HG03342 (cell line): ENCODE measurements at regions not wholly inside any gene's neighbourhood (a gene's known extent, or its start where the extent isn't known, plus 50 kb on each side); places are given as distances from the start of the nearest gene placed in this dataset.

ENCODE experiments used
- ATAC-seq: cut with Tn5 transposase; IDR thresholded peaks from one replicate; pipeline ENCODE4 v1.9.1; 2021; ENCODE audit warnings: mild to moderate bottlenecking, moderate library complexity; ENCODE audit not compliant: unreplicated experiment

- ATAC-seq: no peak
Measured at GRCh38 chr18:71597219-71597618, 946.9 kb downstream of the CBLN2 start.

DNA sequence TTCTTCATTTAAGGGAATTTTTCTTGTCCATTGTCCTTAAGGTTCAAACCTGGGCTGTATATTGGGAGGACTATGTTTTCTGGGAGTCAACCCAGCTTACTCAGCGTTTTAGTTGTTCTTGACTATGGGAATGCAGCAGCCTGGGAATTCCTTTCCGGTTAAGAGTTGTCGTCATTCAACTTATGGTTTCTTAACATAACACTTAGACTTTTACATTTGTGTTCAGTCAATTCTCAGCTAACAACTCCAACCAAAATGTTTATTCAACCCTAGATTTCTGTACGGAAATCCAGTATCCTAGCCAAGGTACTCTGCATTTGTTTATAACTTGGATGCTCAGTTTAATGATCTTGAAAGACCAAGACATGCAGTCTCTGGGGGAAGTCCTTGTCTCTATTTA, 960.9 kb downstream of the CBLN2 start:
- ATAC-seq: no peak

- no peak for ATAC-seq
Measured at GRCh38 chr18:71554686-71555085, 989.5 kb downstream of the CBLN2 start.

- no peak for ATAC-seq
Measured at GRCh38 chr18:71541643-71542042, 1002.5 kb downstream of the CBLN2 start.

DNA sequence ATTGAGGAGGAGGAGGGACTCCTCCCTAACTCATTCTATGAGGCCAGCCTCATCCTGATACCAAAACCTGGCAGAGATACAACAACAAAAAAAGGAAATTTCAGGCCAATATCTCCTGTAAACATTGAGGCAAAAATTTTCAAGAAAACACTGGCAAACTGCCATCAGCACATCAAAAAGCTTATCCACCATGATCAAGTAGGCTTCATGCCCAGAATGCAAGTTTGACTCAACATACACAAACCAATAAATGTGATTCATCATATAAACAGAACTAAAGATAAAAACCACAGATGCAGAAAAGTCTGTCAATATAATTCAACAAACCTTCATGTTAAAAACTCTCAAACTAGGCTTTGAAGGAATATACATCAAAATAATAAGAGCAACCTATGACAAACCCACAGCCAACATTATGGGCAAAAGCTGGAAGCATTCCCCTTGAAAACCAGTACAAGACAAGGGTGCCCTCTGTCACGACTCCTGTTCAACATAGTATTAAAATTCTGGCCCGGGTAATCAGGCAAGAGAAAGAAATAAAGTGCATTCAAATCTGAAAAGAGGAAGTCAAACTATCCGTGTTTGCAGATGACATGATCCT, 1014.3 kb downstream of the CBLN2 start:
- no peak for ATAC-seq

- ATAC-seq: no peak
Measured at GRCh38 chr18:71523483-71524435, 1020.4 kb downstream of the CBLN2 start.

DNA sequence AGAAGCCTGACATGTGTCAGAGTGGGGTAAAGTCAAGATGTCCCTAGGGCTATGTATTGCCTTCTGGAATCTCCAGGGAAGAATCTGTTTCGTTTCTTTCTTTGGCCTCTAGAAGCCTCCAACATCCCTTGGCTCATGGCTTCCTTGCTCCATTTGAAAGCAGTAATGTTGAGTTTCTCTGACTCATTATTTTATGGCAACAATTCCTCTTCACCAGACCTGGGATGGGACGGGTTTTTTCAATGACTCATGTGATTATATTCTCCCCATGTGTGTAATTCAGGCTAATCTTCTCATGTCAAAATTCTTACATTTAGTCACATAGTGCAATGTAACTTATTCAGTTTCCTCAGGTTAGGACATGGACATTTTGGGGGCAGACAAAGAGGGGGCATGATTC, 1038.6 kb downstream of the CBLN2 start:
- ATAC-seq: no peak

DNA sequence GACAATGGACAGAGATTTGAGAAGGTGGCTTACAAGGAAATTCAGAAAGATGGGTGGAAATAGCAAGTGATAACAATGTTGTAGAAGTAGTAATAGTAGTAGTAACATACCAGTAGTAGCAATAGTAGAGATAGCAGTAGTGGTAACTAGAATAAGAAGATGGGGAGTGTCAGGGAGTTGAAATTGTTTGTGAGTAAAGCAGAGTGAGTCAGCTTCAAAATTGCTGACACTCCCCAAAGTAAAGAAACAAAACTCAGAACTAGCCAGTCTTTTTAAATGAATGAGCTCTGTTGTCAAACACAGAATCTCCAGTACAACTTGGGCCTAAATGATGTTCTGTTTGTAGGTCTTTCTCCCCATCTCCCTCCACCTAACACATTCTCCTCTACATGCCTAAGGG, 1040.9 kb downstream of the CBLN2 start:
- ATAC-seq: no peak

- no peak for ATAC-seq
Measured at GRCh38 chr18:71485611-71486010, 1058.5 kb downstream of the CBLN2 start.

DNA sequence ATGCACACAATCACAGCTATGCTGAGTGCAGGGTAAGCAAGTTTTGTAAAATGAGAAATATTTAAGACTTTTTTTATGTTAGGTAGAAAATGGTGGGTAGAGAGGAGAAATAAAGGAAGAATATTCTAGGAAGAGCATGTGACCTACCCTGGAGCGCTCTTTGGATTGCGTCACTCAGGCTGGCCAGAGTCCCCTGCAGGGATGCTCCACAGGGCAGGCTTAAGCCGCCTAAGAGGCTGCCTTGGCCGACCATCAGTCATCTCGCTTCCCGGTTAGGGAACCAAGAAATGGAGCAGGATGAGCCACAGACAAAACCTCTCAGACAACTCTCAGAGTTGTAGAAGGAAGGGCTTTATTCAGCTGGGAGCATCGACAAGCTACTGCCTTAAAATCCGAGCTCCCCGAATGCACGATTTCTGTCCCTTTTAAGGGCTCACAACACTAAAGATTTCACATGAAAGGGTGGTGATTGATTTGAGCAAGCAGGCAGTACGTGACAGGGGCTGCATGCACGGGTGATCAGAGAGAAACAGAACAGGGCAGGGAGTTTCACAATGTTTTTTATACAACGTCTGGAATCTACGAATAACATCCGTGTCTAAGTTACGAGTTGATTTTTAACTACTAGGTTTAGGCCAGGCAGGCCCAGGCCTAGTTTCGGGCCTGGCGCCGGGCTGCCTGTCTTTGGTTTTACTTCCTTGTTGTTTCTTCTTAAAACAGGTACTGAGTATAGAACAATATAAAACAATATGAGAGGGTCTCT, 1072.0 kb downstream of the CBLN2 start:
- ATAC-seq: no peak

- ATAC-seq: no peak
Measured at GRCh38 chr18:71456206-71456605, 1087.9 kb downstream of the CBLN2 start.

DNA sequence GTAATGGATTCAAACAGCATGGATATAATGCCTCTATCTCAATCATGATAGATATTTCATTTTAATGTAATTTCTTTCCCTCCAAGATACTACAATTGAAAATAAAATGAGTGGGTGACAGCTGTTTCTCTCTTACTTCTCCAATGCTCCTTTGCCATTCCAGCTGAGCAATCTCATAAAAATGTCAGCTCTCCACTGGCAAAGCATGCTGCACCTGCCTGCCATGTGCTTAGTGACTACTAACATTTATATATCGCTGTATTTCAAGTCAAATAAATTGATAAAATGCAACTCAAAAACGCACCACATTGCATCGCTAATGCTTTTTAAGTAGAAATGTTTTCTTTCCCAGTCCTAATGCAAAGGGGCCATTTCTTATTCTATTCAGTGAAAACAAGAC, 1093.9 kb downstream of the CBLN2 start:
- ATAC-seq: no peak

DNA sequence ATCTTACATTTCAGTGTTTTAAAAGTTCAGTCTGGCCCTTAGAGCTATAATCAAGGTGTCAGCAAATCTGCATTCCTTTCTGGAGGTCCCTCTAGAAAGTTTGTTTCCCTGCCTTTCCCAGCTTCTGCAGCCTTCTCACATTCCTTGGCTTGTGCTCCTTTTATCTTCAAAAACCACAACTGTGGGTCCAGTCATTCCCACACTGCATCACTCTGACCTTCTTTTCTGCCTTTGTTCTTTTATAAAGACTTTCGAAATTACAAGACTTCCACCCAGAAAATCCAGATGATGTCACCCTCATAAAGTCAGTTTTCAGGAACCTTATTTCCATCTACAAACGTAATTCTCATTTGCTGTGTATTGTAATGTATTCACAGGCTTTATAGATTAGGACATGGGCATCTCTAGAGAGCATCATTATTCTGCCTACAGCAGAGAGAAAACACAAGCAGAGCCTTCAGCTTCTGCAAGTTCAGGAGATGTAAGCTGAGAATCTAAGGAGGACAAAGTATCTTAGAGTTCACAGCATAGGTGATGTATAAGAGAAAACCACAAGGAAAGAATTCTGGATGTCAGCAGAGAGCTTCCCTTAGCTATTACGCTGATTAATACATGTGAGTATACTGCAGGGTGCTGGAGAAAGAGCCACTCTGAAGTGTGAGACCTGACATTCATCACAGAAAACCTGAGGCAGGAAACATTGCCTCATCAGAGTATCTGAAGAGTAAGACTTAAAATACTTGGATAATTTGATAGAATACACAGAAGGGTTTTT, 1100.2 kb downstream of the CBLN2 start:
- ATAC-seq: no peak

DNA sequence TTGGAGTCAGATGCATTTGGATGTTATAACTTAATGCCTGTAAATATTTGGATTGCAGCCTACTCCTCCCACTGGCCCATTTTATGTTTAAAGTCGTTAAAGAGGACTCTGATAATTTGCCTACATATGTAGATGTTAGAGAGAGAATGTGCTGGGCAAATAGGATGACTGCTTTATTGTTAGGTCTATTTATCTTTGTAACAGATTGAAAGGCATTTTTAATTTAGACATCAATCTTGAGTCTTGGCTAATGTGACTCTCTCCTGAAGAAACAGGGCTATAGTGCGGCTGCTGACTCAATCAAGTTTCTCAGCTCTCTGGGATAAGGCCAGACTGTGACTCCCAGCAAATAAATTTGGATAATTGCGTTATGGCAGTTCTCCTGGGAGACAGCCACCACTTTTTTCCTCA, 1101.4 kb downstream of the CBLN2 start:
- ATAC-seq: no peak

- ATAC-seq: no peak
Measured at GRCh38 chr18:71441156-71441555, 1103.0 kb downstream of the CBLN2 start.

- no peak for ATAC-seq
Measured at GRCh38 chr18:71437511-71437910, 1106.6 kb downstream of the CBLN2 start.

DNA sequence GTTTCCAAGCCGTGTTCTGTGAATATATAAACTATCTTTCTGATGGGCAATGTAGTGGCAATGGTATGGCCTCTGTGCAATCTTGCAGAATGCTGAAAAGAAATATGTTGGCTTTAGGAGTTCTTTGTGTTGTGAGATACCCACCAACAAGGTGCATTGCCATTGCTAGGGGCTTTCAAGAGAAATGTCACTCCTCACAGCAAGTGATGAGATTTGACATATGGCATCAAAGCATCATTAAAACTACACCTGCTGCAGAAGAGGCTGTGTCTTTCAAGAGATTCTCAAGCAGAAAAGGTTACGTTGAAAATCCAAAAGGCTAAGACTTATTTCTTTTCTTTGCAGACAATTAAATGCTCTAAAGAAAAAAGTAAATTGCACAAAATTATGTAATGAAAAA, 1110.8 kb downstream of the CBLN2 start:
- no peak for ATAC-seq

DNA sequence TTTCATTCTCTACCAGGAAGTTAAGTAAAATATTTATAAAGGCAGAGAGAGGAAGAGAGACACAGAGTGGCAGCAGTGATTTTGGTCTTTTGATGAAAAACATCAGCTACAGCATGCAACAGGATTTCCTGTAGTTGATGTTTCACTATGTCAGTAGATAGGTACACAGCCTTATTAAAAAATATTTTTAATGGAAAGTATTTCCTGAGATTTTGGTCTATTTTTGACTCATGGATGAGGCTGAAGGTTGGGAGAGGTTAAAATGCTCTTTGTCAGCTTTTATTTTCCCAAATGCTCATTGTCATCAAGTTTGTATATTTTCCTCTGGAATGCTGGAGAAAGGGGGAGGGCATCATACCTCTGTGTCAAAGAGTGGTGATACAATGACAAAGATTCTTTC, 1112.5 kb downstream of the CBLN2 start:
- ATAC-seq: no peak

GRCh38 chr18:71431171-71431570, 1113.0 kb downstream of the CBLN2 start:
- no peak for ATAC-seq

DNA sequence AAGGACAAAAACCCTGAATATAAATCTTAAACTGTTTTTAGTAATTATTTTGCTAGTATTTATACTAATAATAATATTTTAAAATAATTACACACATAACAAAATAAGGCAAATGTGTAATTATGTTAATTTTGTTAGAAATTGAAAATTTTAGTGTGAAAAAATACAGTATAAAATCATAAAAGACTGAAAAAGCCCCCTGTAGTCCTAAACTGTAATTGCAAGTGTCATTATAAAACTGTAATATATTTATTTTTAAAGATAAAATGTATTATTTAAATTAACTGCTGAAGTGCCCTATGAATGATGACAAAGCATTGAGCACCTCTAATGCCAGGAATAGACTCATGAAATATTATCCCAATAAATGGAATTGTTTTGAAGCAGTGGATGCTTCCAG, 1117.7 kb downstream of the CBLN2 start:
- ATAC-seq: no peak
